HG03135 (cell line): ENCODE measurements at regions not wholly inside any gene's neighbourhood (a gene's known extent, or its start where the extent isn't known, plus 50 kb on each side); places are given as distances from the start of the nearest gene placed in this dataset.
"Not testable (repeated sequence)": the region's sequence is repeated elsewhere in the genome, so short reads cannot be mapped to it uniquely, and the experiment has no call there.

Experiments
- ATAC-seq: cut with Tn5 transposase; IDR thresholded peaks from one replicate; pipeline ENCODE4 v1.9.1; 2021; ENCODE audit warnings: mild to moderate bottlenecking, moderate library complexity; ENCODE audit not compliant: unreplicated experiment

GRCh38 chr6:26720663-26721218, 61.2 kb upstream of the ZNF322 start:
- not testable (repeated sequence) for ATAC-seq

GRCh38 chr6:26730019-26730766, 70.6 kb upstream of the ZNF322 start:
- not testable (repeated sequence) for ATAC-seq

GRCh38 chr6:26734776-26735472, 75.4 kb upstream of the ZNF322 start:
- ATAC-seq: not testable (repeated sequence)

- no peak for ATAC-seq
These were observed 80.3 kb upstream of the ZNF322 start for GRCh38 chr6:26739811-26740210.

GRCh38 chr6:26743157-26743821, 83.7 kb upstream of the ZNF322 start:
- no peak for ATAC-seq

GRCh38 chr6:26743941-26744699, 84.6 kb upstream of the ZNF322 start:
- no peak for ATAC-seq

- not testable (repeated sequence) for ATAC-seq
These were observed 85.3 kb upstream of the ZNF322 start for GRCh38 chr6:26744837-26745282.

GRCh38 chr6:26745964-26746363, 86.4 kb upstream of the ZNF322 start:
- ATAC-seq: not testable (repeated sequence)

GRCh38 chr6:26749126-26749758, 89.7 kb upstream of the ZNF322 start:
- not testable (repeated sequence) for ATAC-seq

GRCh38 chr6:26749759-26750126, 90.2 kb upstream of the ZNF322 start:
- ATAC-seq: not testable (repeated sequence)

- ATAC-seq: no peak
These were observed 94.7 kb upstream of the ZNF322 start for GRCh38 chr6:26754212-26754611.

- ATAC-seq: not testable (repeated sequence)
These were observed 95.3 kb upstream of the ZNF322 start for GRCh38 chr6:26754801-26755200.

GRCh38 chr6:26756067-26756805, 96.7 kb upstream of the ZNF322 start:
- ATAC-seq: not testable (repeated sequence)

GRCh38 chr6:26766203-26766902, 106.8 kb upstream of the ZNF322 start:
- ATAC-seq: not testable (repeated sequence)

- ATAC-seq: not testable (repeated sequence)
These were observed 111.6 kb upstream of the ZNF322 start for GRCh38 chr6:26770941-26771666.

GRCh38 chr6:26773414-26773813, 113.9 kb upstream of the ZNF322 start:
- not testable (repeated sequence) for ATAC-seq

GRCh38 chr6:26780563-26780962, 121.0 kb upstream of the ZNF322 start:
- ATAC-seq: not testable (repeated sequence)
